ENCODE measurements at regions not wholly inside any gene's neighbourhood (a gene's known extent, or its start where the extent isn't known, plus 50 kb on each side); places are given as distances from the start of the nearest gene placed in this dataset.

DNA sequence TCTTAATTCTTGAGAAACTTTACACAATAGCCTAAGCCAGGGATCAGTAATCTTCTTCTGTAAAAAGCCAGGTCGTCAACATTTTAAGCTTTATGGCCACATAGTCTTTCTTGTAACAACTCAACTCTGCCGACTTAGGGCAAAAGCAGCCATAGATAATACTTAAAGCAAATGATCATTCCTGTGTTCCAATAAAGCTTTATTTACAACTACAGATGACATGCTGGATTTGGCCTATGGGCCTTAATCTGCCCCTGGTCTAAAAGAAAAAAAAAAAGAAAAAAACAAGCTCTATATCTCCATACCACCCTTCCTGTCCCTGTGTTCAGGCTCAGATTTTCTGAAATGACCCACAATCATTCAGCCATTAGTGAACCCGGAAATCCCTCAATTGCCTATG is 220.3 kb downstream of the ENC1 start:
- H3K27ac ChIP-seq (ENCODE audit: low read length), result no peak overlapping the region

DNA sequence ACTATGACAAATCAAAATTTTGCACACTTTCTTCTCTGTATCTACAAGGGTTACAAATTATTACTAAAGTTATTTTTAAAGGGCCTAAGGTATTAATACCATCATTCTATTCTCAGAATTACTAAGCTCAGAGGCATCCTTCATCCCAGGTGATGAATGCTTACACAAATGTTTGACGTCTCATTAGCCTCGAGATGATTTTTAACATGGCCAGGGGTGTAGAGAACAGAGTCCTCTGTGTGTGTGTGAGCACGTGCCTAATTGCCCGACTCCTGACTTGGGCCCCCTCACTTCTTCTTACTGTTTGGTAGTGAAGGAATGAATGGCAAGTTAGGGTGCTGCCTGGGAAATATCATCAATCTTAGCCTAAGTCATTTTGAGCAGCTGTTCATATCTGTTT is 221.1 kb downstream of the ENC1 start:
- Histone ChIP-seq H3K36me3 (ENCODE audit: insufficient read depth, low read depth, low read length) (no peaks in the 10 kb centered on the region), H3K27ac (ENCODE audit: low read length) (no peak overlapping the region), H3K9ac (ENCODE audit: low read depth, low read length) (no peak overlapping the region), H3K9me3 (ENCODE audit: insufficient read depth, low read depth, low read length) (no peaks in the 10 kb centered on the region), H3K4me1 (ENCODE audit: insufficient read depth, low read length) (no peaks in the 10 kb centered on the region), H3K4me3 (ENCODE audit: low read length) (no peak overlapping the region), H3K27me3 (ENCODE audit: insufficient read depth, low read length) (no peaks in the 10 kb centered on the region)

More for the DNA sequence above, 220.3 kb downstream of the ENC1 start:
- H3K27me3 ChIP-seq (ENCODE audit: insufficient read depth, low read length), result no peaks in the 10 kb centered on the region
- H3K4me3 ChIP-seq (ENCODE audit: low read length), result no peak overlapping the region
- H3K4me1 ChIP-seq (ENCODE audit: insufficient read depth, low read length), result no peaks in the 10 kb centered on the region
- H3K9me3 ChIP-seq (ENCODE audit: insufficient read depth, low read depth, low read length), result no peaks in the 10 kb centered on the region
- H3K9ac ChIP-seq (ENCODE audit: low read depth, low read length), result no peak overlapping the region
- H3K36me3 ChIP-seq (ENCODE audit: insufficient read depth, low read depth, low read length), result no peaks in the 10 kb centered on the region

DNA sequence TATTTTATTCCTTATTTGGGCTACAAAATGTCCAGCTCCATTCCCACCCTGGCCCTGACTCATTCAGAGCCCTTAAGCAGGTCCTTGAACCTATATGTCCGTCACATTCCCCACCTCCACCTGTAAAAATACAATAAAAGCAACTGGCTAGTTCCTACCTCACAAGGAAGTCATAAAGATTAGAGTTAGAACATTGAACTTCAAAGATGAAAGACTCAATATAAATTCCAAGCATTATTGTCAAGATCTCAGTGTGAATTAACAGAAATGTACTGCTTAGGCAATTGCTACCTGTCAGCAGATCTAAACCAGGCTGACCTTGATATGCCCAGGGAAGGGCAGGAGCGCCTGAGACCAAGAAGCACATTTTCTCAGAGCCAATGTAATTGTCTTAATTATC is 221.8 kb downstream of the ENC1 start:
- Histone ChIP-seq H3K9ac (ENCODE audit: low read depth, low read length) (no peak overlapping the region), H3K4me3 (ENCODE audit: low read length) (no peak overlapping the region), H3K36me3 (ENCODE audit: insufficient read depth, low read depth, low read length) (no peaks in the 10 kb centered on the region), H3K27me3 (ENCODE audit: insufficient read depth, low read length) (no peaks in the 10 kb centered on the region), H3K4me1 (ENCODE audit: insufficient read depth, low read length) (no peaks in the 10 kb centered on the region), H3K27ac (ENCODE audit: low read length) (no peak overlapping the region), H3K9me3 (ENCODE audit: insufficient read depth, low read depth, low read length) (no peaks in the 10 kb centered on the region)

DNA sequence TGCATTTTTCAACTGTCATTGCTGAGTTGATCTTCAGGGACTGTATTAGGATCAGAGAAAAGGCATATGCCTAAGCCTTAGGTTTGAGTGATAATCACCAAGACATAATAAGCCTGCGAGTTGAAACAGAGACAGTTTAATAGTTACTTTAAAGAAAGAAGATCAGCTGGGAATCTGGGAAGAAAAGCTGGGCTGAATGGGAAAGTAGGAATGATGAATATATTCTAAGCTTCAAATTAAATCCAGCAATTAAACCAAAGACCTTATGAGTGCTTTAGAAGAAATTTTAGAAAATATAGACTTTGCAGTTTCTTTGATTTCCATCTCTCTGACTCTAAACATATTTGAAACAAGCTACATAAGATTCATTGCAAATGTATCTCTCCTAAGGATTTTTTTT is 222.3 kb downstream of the ENC1 start:
- Histone ChIP-seq H3K9ac (ENCODE audit: low read depth, low read length) (no peak overlapping the region), H3K27me3 (ENCODE audit: insufficient read depth, low read length) (no peaks in the 10 kb centered on the region), H3K4me1 (ENCODE audit: insufficient read depth, low read length) (no peaks in the 10 kb centered on the region), H3K36me3 (ENCODE audit: insufficient read depth, low read depth, low read length) (no peaks in the 10 kb centered on the region), H3K27ac (ENCODE audit: low read length) (no peak overlapping the region), H3K9me3 (ENCODE audit: insufficient read depth, low read depth, low read length) (no peaks in the 10 kb centered on the region), H3K4me3 (ENCODE audit: low read length) (no peak overlapping the region)

- H3K27me3 ChIP-seq (ENCODE audit: insufficient read depth, low read length), result no peaks in the 10 kb centered on the region
- no peaks in the 10 kb centered on the region for H3K36me3 ChIP-seq (ENCODE audit: insufficient read depth, low read depth, low read length)
- H3K9ac ChIP-seq (ENCODE audit: low read depth, low read length), result no peak overlapping the region
- no peak overlapping the region for H3K4me3 ChIP-seq (ENCODE audit: low read length)
- no peak overlapping the region for H3K27ac ChIP-seq (ENCODE audit: low read length)
- H3K9me3 ChIP-seq (ENCODE audit: insufficient read depth, low read depth, low read length), result no peaks in the 10 kb centered on the region
- H3K4me1 ChIP-seq (ENCODE audit: insufficient read depth, low read length), result peaks cover 12% of the 10 kb centered on the region; the same call in 1 of the 2 replicates
Measured at GRCh38 chr5:74415695-74416102, 224.8 kb downstream of the ENC1 start.

DNA sequence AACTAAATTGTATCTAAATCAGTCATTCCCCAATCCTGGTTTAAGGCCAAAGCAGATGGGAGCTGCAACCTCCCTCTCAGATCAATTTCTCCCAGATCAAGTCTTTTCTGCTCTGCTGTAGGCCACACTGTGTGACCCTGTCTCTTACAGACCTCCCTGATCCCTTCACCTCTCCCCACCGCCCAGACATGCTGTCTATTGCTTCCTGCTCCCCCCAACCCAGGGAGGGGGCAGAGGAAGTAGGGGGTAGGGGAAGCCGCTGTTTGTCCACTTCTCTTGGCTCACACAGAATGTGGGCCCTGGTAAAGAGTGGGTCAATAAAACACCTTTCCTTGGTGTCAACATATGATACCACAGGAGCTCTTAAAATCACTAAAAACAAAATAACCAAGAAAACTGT is 226.3 kb downstream of the ENC1 start:
- H3K27me3 ChIP-seq (ENCODE audit: insufficient read depth, low read length), result no peaks in the 10 kb centered on the region
- H3K9ac ChIP-seq (ENCODE audit: low read depth, low read length), result no peak overlapping the region
- H3K27ac ChIP-seq (ENCODE audit: low read length), result no peak overlapping the region
- no peaks in the 10 kb centered on the region for H3K9me3 ChIP-seq (ENCODE audit: insufficient read depth, low read depth, low read length)
- no peaks in the 10 kb centered on the region for H3K36me3 ChIP-seq (ENCODE audit: insufficient read depth, low read depth, low read length)
- no peak overlapping the region for H3K4me3 ChIP-seq (ENCODE audit: low read length)
- H3K4me1 ChIP-seq (ENCODE audit: insufficient read depth, low read length), result peaks cover 13% of the 10 kb centered on the region; the same call in 1 of the 2 replicates

GRCh38 chr5:74413403-74414048 is 227.0 kb downstream of the ENC1 start:
- H3K27ac ChIP-seq (ENCODE audit: low read length), result no peak overlapping the region
- no peak overlapping the region for H3K4me3 ChIP-seq (ENCODE audit: low read length)
- H3K36me3 ChIP-seq (ENCODE audit: insufficient read depth, low read depth, low read length), result no peaks in the 10 kb centered on the region
- peaks cover 13% of the 10 kb centered on the region; the same call in 1 of the 2 replicates for H3K4me1 ChIP-seq (ENCODE audit: insufficient read depth, low read length)
- H3K9me3 ChIP-seq (ENCODE audit: insufficient read depth, low read depth, low read length), result no peaks in the 10 kb centered on the region
- no peaks in the 10 kb centered on the region for H3K27me3 ChIP-seq (ENCODE audit: insufficient read depth, low read length)
- H3K9ac ChIP-seq (ENCODE audit: low read depth, low read length), result no peak overlapping the region

GRCh38 chr5:74412066-74412465 is 228.5 kb downstream of the ENC1 start:
- H3K4me1 ChIP-seq (ENCODE audit: insufficient read depth, low read length), result peaks cover 13% of the 10 kb centered on the region; the same call in 1 of the 2 replicates
- H3K4me3 ChIP-seq (ENCODE audit: low read length), result no peak overlapping the region

DNA sequence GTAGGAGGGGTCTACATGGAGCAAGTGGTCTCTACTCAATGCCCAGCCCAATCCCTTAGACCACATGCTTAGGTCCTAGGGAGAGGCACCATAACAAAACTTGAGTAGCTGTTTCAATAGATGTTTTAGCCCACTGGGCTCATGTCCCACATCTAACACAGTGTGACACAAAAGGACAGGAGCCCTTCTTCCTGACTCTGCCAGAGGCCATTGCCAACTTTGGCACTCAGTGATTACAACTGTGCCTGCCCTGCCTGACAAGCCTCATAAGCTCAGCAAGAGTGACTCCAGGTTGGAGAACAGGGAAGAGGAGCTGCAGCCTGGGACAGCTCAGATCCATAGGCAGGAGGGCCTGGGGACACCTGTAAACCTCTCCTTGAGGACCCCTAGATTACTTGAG is 230.8 kb downstream of the ENC1 start:
- Histone ChIP-seq H3K9ac (ENCODE audit: low read depth, low read length) (no peak overlapping the region), H3K4me3 (ENCODE audit: low read length) (no peak overlapping the region), H3K36me3 (ENCODE audit: insufficient read depth, low read depth, low read length) (no peaks in the 10 kb centered on the region), H3K4me1 (ENCODE audit: insufficient read depth, low read length) (peaks cover 13% of the 10 kb centered on the region; the same call in 1 of the 2 replicates), H3K27ac (ENCODE audit: low read length) (no peak overlapping the region), H3K27me3 (ENCODE audit: insufficient read depth, low read length) (no peaks in the 10 kb centered on the region), H3K9me3 (ENCODE audit: insufficient read depth, low read depth, low read length) (no peaks in the 10 kb centered on the region)

More at GRCh38 chr5:74412066-74412465, 228.5 kb downstream of the ENC1 start:
- Histone ChIP-seq H3K27ac (ENCODE audit: low read length) (no peak overlapping the region), H3K27me3 (ENCODE audit: insufficient read depth, low read length) (no peaks in the 10 kb centered on the region), H3K9me3 (ENCODE audit: insufficient read depth, low read depth, low read length) (no peaks in the 10 kb centered on the region), H3K9ac (ENCODE audit: low read depth, low read length) (no peak overlapping the region), H3K36me3 (ENCODE audit: insufficient read depth, low read depth, low read length) (no peaks in the 10 kb centered on the region)

DNA sequence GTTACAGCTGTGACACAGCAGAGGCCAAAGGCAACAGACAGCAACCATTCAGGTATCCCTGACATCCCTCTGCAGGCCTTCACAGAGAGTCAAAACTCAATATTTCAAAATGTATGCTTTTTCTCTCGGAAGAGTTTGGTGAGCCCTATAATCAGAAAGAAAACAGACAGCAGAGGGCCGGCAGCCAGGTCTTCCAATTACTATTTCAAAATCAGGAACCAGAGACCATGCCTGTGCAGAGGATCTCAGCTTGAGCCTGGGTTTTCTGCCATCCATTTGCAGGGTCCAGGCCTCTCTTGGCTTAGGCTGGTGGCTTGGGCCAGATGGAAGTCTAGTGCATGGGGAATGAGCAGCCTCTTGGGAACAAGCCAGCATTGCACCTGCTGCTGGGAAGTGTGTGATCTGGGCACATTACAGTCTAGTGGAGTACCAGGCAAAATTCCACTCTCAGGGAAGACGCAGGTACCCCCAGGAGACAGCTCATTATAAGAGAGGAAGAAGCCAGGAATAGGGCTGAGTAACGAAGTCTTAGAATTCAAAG is 231.3 kb downstream of the ENC1 start:
- no peak overlapping the region for H3K27ac ChIP-seq (ENCODE audit: low read length)
- H3K9ac ChIP-seq (ENCODE audit: low read depth, low read length), result no peak overlapping the region
- no peaks in the 10 kb centered on the region for H3K36me3 ChIP-seq (ENCODE audit: insufficient read depth, low read depth, low read length)
- peaks cover 13% of the 10 kb centered on the region; the same call in 1 of the 2 replicates for H3K4me1 ChIP-seq (ENCODE audit: insufficient read depth, low read length)
- H3K27me3 ChIP-seq (ENCODE audit: insufficient read depth, low read length), result no peaks in the 10 kb centered on the region
- no peaks in the 10 kb centered on the region for H3K9me3 ChIP-seq (ENCODE audit: insufficient read depth, low read depth, low read length)
- no peak overlapping the region for H3K4me3 ChIP-seq (ENCODE audit: low read length)

DNA sequence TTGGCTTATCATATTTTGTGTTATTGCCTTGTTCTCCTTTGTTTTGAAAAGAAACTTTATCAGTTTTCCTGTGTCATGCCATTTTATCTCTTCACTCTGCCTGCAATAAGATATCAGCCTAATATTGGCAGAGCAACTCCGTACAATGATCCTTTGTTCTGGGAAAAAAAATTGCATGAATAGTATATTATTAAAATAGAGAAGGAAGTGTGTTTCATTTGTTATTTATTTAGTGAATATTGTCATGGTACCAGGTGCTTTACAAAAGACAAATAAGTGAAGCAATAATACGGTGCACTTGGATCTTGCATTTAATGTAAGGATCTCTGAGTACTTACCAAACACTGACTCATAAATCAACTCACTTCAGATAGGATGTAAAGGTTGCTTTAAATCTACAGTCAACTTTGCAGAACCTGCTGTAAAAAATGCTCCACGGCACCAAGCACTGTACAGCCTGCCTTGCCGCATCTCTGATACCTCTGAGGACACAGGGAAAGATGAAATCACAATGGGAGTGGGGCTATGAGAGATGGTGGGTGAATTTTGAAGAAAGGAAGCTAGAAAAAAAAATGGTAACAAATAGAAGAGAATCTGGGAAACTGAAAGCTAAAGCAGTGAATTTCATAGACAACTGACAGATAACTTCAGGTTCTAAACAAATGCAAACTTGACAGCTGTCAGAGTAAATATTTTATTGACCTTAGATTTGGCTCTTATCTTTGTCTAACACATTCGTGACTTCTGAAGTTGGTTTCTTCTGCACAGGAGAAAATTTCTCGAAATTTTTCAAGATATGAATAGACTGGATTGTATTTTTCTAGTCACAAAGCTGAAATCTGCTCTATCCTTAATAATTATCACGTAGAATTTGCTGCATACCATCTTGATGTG is 232.1 kb downstream of the ENC1 start:
- Histone ChIP-seq H3K9me3 (ENCODE audit: insufficient read depth, low read depth, low read length) (no peaks in the 10 kb centered on the region), H3K27me3 (ENCODE audit: insufficient read depth, low read length) (no peaks in the 10 kb centered on the region), H3K4me1 (ENCODE audit: insufficient read depth, low read length) (peaks cover 13% of the 10 kb centered on the region; the same call in 1 of the 2 replicates), H3K27ac (ENCODE audit: low read length) (no peak overlapping the region), H3K4me3 (ENCODE audit: low read length) (no peak overlapping the region), H3K9ac (ENCODE audit: low read depth, low read length) (no peak overlapping the region), H3K36me3 (ENCODE audit: insufficient read depth, low read depth, low read length) (no peaks in the 10 kb centered on the region)
